Erythroblast (primary cell): ENCODE measurements at regions not wholly inside any gene's neighbourhood (a gene's known extent, or its start where the extent isn't known, plus 50 kb on each side); places are given as distances from the start of the nearest gene placed in this dataset.
"Not testable (repeated sequence)": the region's sequence is repeated elsewhere in the genome, so short reads cannot be mapped to it uniquely, and the experiment has no call there.

Experiments
- DNase-seq, 2 experiments: peaks; one replicate each; lab custom pipeline; 2025; lab: John Stamatoyannopoulos, UW
- GATA1 ChIP-seq: IDR thresholded peaks from 2 replicates; pipeline ENCODE4 v1.6.1; 2011; ENCODE audit warnings: low read depth, mild to moderate bottlenecking, control low read depth, low read length, moderate library complexity
- POLR2A ChIP-seq: IDR thresholded peaks from 2 replicates; pipeline ENCODE4 v1.6.1; 2011; ENCODE audit warnings: mild to moderate bottlenecking, low read length

- DNase-seq, result no peak
Measured at GRCh38 chr20:5469111-5469510, 141.7 kb downstream of the GPCPD1 start.

GRCh38 chr20:5467086-5467485 is 143.7 kb downstream of the GPCPD1 start:
- no peak for DNase-seq
- TF ChIP-seq GATA1, result no peak
- TF ChIP-seq POLR2A, result no peak

More at GRCh38 chr20:5469111-5469510, 141.7 kb downstream of the GPCPD1 start:
- TF ChIP-seq GATA1, result no peak
- no peak for TF ChIP-seq POLR2A

- no peak for DNase-seq
- TF ChIP-seq POLR2A, result no peak
- TF ChIP-seq GATA1, result no peak
Measured at GRCh38 chr20:5465604-5465927, 145.2 kb downstream of the GPCPD1 start.

- DNase-seq, result no peak
- no peak for TF ChIP-seq POLR2A
- no peak for TF ChIP-seq GATA1
Measured at GRCh38 chr20:5464901-5465603, 145.8 kb downstream of the GPCPD1 start.

- no peak for DNase-seq
- TF ChIP-seq POLR2A, result no peak
- TF ChIP-seq GATA1, result no peak
Measured at GRCh38 chr20:5463007-5463686, 146.4 kb upstream of the PROKR2 start.

- not testable (repeated sequence) for DNase-seq
Measured at GRCh38 chr20:5453745-5454144, 137.0 kb upstream of the PROKR2 start.

GRCh38 chr20:5453316-5453715 is 136.6 kb upstream of the PROKR2 start:
- not testable (repeated sequence) for DNase-seq

GRCh38 chr20:5452691-5453090 is 135.9 kb upstream of the PROKR2 start:
- not testable (repeated sequence) for DNase-seq

GRCh38 chr20:5452286-5452685 is 135.5 kb upstream of the PROKR2 start:
- not testable (repeated sequence) for DNase-seq

- DNase-seq, result no peak
- TF ChIP-seq GATA1 (no peak), POLR2A (no peak)
Measured at GRCh38 chr20:5451643-5452210, 135.0 kb upstream of the PROKR2 start.

- TF ChIP-seq POLR2A (no peak), GATA1 (no peak)
- peak; percentile 35 to 65 for DNase-seq
Measured at GRCh38 chr20:5448449-5449118, 131.8 kb upstream of the PROKR2 start.

- TF ChIP-seq GATA1 (no peak), POLR2A (no peak)
- DNase-seq, result no peak
Measured at GRCh38 chr20:5447188-5447587, 130.4 kb upstream of the PROKR2 start.

- TF ChIP-seq GATA1 (no peak), POLR2A (no peak)
- no peak for DNase-seq
Measured at GRCh38 chr20:5445611-5446010, 128.9 kb upstream of the PROKR2 start.

GRCh38 chr20:5442101-5442500 is 125.3 kb upstream of the PROKR2 start:
- DNase-seq, result no peak
- TF ChIP-seq GATA1 (no peak), POLR2A (no peak)

- DNase-seq, result no peak
- TF ChIP-seq POLR2A (no peak), GATA1 (no peak)
Measured at GRCh38 chr20:5434116-5434515, 117.4 kb upstream of the PROKR2 start.
